CD4-positive, alpha-beta T cell (primary cell): ENCODE measurements at regions not wholly inside any gene's neighbourhood (a gene's known extent, or its start where the extent isn't known, plus 50 kb on each side); places are given as distances from the start of the nearest gene placed in this dataset.

Source experiments
- ATAC-seq: fragments of 200-7000 bp; cut with Tn5 transposase; one replicate; pipeline ENCODE4 v1.10.0; 2022; ENCODE audit warnings: mild to moderate bottlenecking; ENCODE audit not compliant: poor library complexity
- CTCF ChIA-PET: fragments of 350-600 bp; sonication (Branson Sonifier 250); formaldehyde crosslinking; loops from one replicate; lab custom pipeline; 2021; ENCODE audit warnings: antibody characterized with exemption, inconsistent platforms; lab: Charles Lee
- POLR2A ChIA-PET: fragments of 350-600 bp; sonication (Branson Sonifier 250); formaldehyde crosslinking; loops from one replicate; lab custom pipeline; 2021; ENCODE audit warnings: antibody characterized with exemption, inconsistent platforms; lab: Charles Lee
- DNase-seq, 14 experiments: peaks; one replicate each; pipeline ENCODE4 v3.0.0-alpha.2; 2013 to 2020; ENCODE audit warnings: mixed read lengths in 2 of 14
- H3K27ac ChIP-seq, 2 donors: one replicate each; pipeline versions ENCODE4 v1.5.1 to v1.7.0; 2013; ENCODE audit warnings: low read length in 2 of 2, low read depth in 1 of 2, mild to moderate bottlenecking in 1 of 2
- H3K27me3 ChIP-seq, 2 experiments: 1 replicate in 1 of 2; 2 replicates in 1 of 2; pipeline versions ENCODE4 v1.6.1 to v1.7.0; 2013; ENCODE audit warnings: low read length in 2 of 2, control low read depth in 1 of 2, mild to moderate bottlenecking in 1 of 2, moderate library complexity in 1 of 2; ENCODE audit not compliant: insufficient read depth in 2 of 2, control insufficient read depth in 1 of 2
- H3K36me3 ChIP-seq: one replicate; pipeline ENCODE4 v1.6.1; 2013; ENCODE audit warnings: low read length, control low read depth; ENCODE audit not compliant: insufficient read depth
- H3K4me1 ChIP-seq: one replicate; pipeline ENCODE4 v1.6.1; 2013; ENCODE audit warnings: low read length, control low read depth; ENCODE audit not compliant: insufficient read depth
- H3K4me3 ChIP-seq: one replicate; pipeline ENCODE4 v1.5.1; 2013; ENCODE audit warnings: mild to moderate bottlenecking, low read length, moderate library complexity
- H3K9me3 ChIP-seq, 2 experiments: 1 replicate in 1 of 2; 2 replicates in 1 of 2; pipeline versions ENCODE4 v1.6.1 to v1.7.0; 2013; ENCODE audit warnings: low read length in 2 of 2, mild to moderate bottlenecking in 2 of 2, control low read depth in 1 of 2, moderate library complexity in 1 of 2; ENCODE audit not compliant: control insufficient read depth in 1 of 2, insufficient read depth in 1 of 2
- H3K27ac Mint-ChIP-seq: one replicate; pipeline ENCODE4 v1.8.0; 2020; ENCODE audit warnings: mixed read lengths
- H3K27me3 Mint-ChIP-seq: one replicate; pipeline ENCODE4 v1.8.0; 2021; ENCODE audit warnings: mixed read lengths
- H3K36me3 Mint-ChIP-seq: one replicate; pipeline ENCODE4 v1.8.0; 2021; ENCODE audit warnings: low read depth, mixed read lengths
- H3K4me1 Mint-ChIP-seq: one replicate; pipeline ENCODE4 v1.8.0; 2021; ENCODE audit warnings: low read depth, mixed read lengths
- H3K4me3 Mint-ChIP-seq: one replicate; pipeline ENCODE4 v1.8.0; 2020; ENCODE audit warnings: mild to moderate bottlenecking, mixed read lengths
- H3K9me3 Mint-ChIP-seq: one replicate; pipeline ENCODE4 v1.8.0; 2020; ENCODE audit warnings: mixed read lengths
- intact Hi-C, 2 experiments: fragments of 100-400 bp; cut with DNase I in 1 of 2; cut with micrococcal nuclease in 1 of 2; formaldehyde crosslinking; loops; one replicate each; pipeline versions ENCODE4 v1.15.1 to v1.9.0; 2023 to 2025; cut with DNase I, micrococcal nuclease
- TF ChIP-seq, protein P1 (sequence below): fragments of 200-600 bp; IDR thresholded peaks from one replicate; pipeline ENCODE4 v1.8.0; 2022; ENCODE audit warnings: antibody characterized with exemption, mild to moderate bottlenecking

DNA sequence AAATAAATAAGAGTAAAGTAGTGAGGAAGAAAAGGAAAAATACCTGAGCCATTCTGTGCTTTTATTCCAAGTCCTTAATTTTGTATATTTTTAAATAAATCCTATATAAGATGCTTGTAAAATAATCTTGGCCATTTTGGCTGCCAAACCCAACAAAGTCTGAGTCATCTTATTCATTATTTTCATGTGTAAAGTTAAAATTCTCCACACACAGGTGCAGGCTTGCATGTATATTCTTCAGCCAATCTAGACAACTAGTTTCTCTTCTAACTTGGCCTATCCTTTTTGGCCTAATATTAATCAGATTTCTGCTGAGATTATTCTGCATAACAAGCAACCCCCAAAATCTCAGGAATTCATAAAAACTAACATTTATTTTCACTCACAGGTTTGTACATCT lies 189.8 kb upstream of the ATP11B start:
- no peaks in the 10 kb centered on the region for H3K4me1 ChIP-seq
- ChIA-PET CTCF (no interaction called here), POLR2A (no interaction called here)
- DNase-seq, result no peak
- Mint-ChIP-seq H3K4me1 (no peaks in the 10 kb centered on the region), H3K27ac (no peak overlapping the region), H3K9me3 (no peaks in the 10 kb centered on the region), H3K36me3 (no peaks in the 10 kb centered on the region), H3K27me3 (peaks cover 17% of the 10 kb centered on the region), H3K4me3 (no peak overlapping the region)
- H3K9me3 ChIP-seq, result no peaks in the 10 kb centered on the region
- no peak overlapping the region for H3K4me3 ChIP-seq
- no peak for ATAC-seq
- intact Hi-C loops, result no loop called here
- TF ChIP-seq, protein P1, sequence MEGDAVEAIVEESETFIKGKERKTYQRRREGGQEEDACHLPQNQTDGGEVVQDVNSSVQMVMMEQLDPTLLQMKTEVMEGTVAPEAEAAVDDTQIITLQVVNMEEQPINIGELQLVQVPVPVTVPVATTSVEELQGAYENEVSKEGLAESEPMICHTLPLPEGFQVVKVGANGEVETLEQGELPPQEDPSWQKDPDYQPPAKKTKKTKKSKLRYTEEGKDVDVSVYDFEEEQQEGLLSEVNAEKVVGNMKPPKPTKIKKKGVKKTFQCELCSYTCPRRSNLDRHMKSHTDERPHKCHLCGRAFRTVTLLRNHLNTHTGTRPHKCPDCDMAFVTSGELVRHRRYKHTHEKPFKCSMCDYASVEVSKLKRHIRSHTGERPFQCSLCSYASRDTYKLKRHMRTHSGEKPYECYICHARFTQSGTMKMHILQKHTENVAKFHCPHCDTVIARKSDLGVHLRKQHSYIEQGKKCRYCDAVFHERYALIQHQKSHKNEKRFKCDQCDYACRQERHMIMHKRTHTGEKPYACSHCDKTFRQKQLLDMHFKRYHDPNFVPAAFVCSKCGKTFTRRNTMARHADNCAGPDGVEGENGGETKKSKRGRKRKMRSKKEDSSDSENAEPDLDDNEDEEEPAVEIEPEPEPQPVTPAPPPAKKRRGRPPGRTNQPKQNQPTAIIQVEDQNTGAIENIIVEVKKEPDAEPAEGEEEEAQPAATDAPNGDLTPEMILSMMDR, result no peak
- no peaks in the 10 kb centered on the region for H3K36me3 ChIP-seq
- no peaks in the 10 kb centered on the region for H3K27me3 ChIP-seq
- no peak overlapping the region for H3K27ac ChIP-seq

DNA sequence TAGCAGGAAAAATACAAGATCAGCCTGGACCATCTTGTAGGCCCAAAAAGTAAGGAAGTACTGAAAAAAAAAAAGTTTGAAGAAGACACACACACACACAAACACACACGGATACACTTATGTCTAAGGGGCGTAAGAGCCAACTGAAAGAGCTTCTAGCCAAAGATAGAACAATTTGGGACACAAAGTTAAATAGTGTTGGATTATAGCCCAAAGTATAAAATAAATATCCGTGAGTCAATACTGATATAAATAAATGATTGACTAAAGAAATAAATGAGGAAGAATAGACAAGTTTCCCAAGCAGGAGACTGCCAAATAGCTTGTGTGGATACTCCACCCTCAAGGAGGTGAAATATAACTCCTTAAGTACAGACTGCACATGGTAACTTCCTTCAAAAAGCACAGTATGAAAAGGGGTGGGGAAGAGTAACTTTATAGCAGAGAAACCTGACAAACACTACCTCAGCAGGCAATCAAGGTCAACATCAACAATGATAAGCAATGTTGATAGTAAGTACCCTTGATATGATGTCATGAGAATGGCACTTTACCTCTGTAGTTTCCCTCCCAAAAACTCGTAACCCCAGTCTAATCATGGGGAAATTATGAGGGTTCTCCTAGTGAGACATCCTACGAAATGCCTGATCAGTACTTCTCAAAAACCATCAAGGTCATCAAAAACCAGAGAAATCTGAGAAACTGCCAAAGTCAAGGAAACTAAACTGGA lies 187.3 kb upstream of the ATP11B start:
- H3K9me3 Mint-ChIP-seq, result no peaks in the 10 kb centered on the region
- CTCF ChIA-PET, result no interaction called here

DNA sequence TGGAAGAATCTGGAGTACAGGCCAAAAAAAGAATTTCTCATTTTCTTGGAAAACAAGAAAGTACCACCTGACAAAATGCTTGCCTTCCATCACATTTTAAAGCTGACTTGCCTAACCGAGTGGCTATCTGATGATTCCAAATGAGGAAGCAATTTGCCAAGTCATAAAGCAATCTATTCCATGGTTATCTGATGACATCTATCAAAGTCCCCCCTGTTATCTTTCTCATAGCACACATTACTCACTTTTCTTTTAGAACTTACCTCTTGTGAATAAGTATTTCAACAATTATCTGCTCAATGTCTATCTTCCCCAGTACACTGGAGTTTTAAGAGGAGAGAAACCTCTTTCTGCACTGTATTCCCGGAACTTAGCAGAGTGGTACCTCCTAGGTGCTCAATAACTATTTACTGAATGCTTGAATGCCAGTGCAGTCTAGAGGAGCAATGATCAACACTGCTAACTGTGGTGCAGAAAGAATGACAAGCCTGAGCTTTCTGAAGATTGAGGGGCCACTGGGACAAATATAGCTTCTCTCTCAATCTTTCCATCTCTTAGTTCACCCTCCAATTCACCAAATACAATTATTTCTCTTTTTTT lies 186.3 kb upstream of the ATP11B start:
- H3K9me3 Mint-ChIP-seq, result no peaks in the 10 kb centered on the region
- intact Hi-C loops, result no loop called here
- Histone ChIP-seq H3K4me3 (no peak overlapping the region), H3K27ac (no peak overlapping the region), H3K36me3 (no peaks in the 10 kb centered on the region), H3K9me3 (no peaks in the 10 kb centered on the region), H3K4me1 (no peaks in the 10 kb centered on the region), H3K27me3 (no peaks in the 10 kb centered on the region)
- no peak overlapping the region for H3K4me3 Mint-ChIP-seq
- DNase-seq (no peak), ATAC-seq (no peak)
- TF ChIP-seq, protein P1, result no peak
- ChIA-PET POLR2A (no interaction called here), CTCF (no interaction called here)
- no peak overlapping the region for H3K27ac Mint-ChIP-seq
- no peaks in the 10 kb centered on the region for H3K4me1 Mint-ChIP-seq
- no peaks in the 10 kb centered on the region for H3K36me3 Mint-ChIP-seq
- H3K27me3 Mint-ChIP-seq, result peaks cover 11% of the 10 kb centered on the region

More for the DNA sequence above, 187.3 kb upstream of the ATP11B start:
- Histone ChIP-seq H3K27ac (no peak overlapping the region), H3K36me3 (no peaks in the 10 kb centered on the region), H3K4me3 (no peak overlapping the region), H3K9me3 (no peaks in the 10 kb centered on the region), H3K4me1 (no peaks in the 10 kb centered on the region), H3K27me3 (no peaks in the 10 kb centered on the region)
- TF ChIP-seq, protein P1, result no peak
- H3K27me3 Mint-ChIP-seq, result peaks cover 20% of the 10 kb centered on the region
- H3K27ac Mint-ChIP-seq, result no peak overlapping the region
- POLR2A ChIA-PET, result no interaction called here
- H3K36me3 Mint-ChIP-seq, result no peaks in the 10 kb centered on the region
- H3K4me1 Mint-ChIP-seq, result no peaks in the 10 kb centered on the region
- DNase-seq (no peak), ATAC-seq (no peak)
- intact Hi-C loops, result no loop called here
- no peak overlapping the region for H3K4me3 Mint-ChIP-seq
